Fibroblast of villous mesenchyme (primary cell): ENCODE measurements at regions not wholly inside any gene's neighbourhood (a gene's known extent, or its start where the extent isn't known, plus 50 kb on each side); places are given as distances from the start of the nearest gene placed in this dataset.
"Not testable (repeated sequence)": the region's sequence is repeated elsewhere in the genome, so short reads cannot be mapped to it uniquely, and the experiment has no call there.

ENCODE experiments used
- DNase-seq: peaks from one replicate; pipeline ENCODE4 v3.0.0-alpha.2; 2010; ENCODE audit warnings: low read depth
- H3K4me3 ChIP-seq: 2 replicates; pipeline ENCODE4 v1.5.1; 2011; ENCODE audit warnings: low read depth, mild to moderate bottlenecking, low read length
- CTCF ChIP-seq: IDR thresholded peaks from 2 replicates; pipeline ENCODE4 v1.5.1; 2012; ENCODE audit warnings: low read depth, mild to moderate bottlenecking, low read length; ENCODE audit not compliant: insufficient read depth

GRCh38 chr9:22809371-22809770 is 362.7 kb downstream of the DMRTA1 start:
- DNase-seq: no peak
- no peak for TF ChIP-seq CTCF
- H3K4me3 ChIP-seq: no peak overlapping the region

- DNase-seq: no peak
- no peak for TF ChIP-seq CTCF
- H3K4me3 ChIP-seq: no peak overlapping the region
Observed at GRCh38 chr9:22813529-22813928, 366.9 kb downstream of the DMRTA1 start.

GRCh38 chr9:22815246-22815645 is 368.6 kb downstream of the DMRTA1 start:
- no peak for TF ChIP-seq CTCF
- no peak overlapping the region for H3K4me3 ChIP-seq
- no peak for DNase-seq

DNA sequence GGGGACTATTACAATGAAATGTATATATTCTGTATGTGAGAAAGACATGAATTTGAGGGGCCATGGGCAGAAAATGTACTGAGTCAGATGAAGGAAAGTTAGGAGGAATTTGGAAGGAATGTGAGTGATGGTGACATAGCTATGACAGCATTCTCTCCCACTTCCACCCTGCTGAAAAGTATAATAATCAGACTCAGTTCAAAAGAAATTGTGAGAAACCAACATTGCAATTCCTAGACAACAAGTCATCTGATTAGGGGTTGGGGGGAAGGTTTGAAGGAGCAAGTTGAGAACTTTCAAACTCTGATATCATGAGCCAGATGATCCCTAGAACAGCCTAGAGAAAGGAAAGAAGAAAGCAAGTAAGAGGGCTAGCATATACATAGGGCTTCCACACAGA is 370.6 kb downstream of the DMRTA1 start:
- no peak overlapping the region for H3K4me3 ChIP-seq
- TF ChIP-seq CTCF: no peak
- no peak for DNase-seq

- no peak for DNase-seq
- TF ChIP-seq CTCF: no peak
Observed at GRCh38 chr9:22829236-22829635, 382.6 kb downstream of the DMRTA1 start.

DNA sequence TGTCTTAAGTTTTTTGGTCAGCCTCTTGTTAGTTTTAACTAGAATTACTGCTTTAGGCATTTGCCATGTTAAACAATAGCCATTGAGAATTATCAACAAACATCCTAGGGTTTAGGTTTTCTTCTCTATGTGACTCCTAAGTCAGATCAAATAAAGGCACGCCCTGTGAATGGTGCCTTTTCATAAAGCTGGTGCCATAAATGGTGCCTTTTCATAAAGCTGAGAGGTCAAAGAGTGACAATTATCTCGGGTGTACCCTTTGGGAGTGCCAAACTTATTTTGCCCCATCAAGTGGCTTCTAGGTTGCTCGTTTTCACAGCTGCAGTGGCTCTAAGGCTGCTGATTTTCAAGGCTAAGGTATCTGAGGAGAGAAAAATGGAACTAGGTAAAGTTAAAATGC is 391.6 kb downstream of the DMRTA1 start:
- H3K4me3 ChIP-seq: no peak overlapping the region
- no peak for DNase-seq
- no peak for TF ChIP-seq CTCF

More at GRCh38 chr9:22829236-22829635, 382.6 kb downstream of the DMRTA1 start:
- no peak overlapping the region for H3K4me3 ChIP-seq

- DNase-seq: no peak
- H3K4me3 ChIP-seq: no peak overlapping the region
- TF ChIP-seq CTCF: no peak
Observed at GRCh38 chr9:22840641-22841040, 394.0 kb downstream of the DMRTA1 start.

GRCh38 chr9:22845243-22845642 is 398.6 kb downstream of the DMRTA1 start:
- not testable (repeated sequence) for H3K4me3 ChIP-seq, DNase-seq
